GM23248 (cell line): ENCODE measurements at regions not wholly inside any gene's neighbourhood (a gene's known extent, or its start where the extent isn't known, plus 50 kb on each side); places are given as distances from the start of the nearest gene placed in this dataset.

Source experiments
- EZH2 ChIP-seq: fragments of 200-600 bp; sonication (generic); IDR thresholded peaks from 2 replicates; pipeline ENCODE4 v1.6.1; 2018; ENCODE audit warnings: antibody characterized with exemption, mild to moderate bottlenecking; ENCODE audit not compliant: insufficient read depth, poor library complexity, severe bottlenecking
- EZH2phosphoT487 ChIP-seq: fragments of 200-600 bp; sonication (generic); IDR thresholded peaks from 2 replicates; pipeline ENCODE4 v1.6.1; 2018; ENCODE audit warnings: antibody characterized with exemption, moderate library complexity, mild to moderate bottlenecking, low read depth; ENCODE audit not compliant: insufficient read depth

DNA sequence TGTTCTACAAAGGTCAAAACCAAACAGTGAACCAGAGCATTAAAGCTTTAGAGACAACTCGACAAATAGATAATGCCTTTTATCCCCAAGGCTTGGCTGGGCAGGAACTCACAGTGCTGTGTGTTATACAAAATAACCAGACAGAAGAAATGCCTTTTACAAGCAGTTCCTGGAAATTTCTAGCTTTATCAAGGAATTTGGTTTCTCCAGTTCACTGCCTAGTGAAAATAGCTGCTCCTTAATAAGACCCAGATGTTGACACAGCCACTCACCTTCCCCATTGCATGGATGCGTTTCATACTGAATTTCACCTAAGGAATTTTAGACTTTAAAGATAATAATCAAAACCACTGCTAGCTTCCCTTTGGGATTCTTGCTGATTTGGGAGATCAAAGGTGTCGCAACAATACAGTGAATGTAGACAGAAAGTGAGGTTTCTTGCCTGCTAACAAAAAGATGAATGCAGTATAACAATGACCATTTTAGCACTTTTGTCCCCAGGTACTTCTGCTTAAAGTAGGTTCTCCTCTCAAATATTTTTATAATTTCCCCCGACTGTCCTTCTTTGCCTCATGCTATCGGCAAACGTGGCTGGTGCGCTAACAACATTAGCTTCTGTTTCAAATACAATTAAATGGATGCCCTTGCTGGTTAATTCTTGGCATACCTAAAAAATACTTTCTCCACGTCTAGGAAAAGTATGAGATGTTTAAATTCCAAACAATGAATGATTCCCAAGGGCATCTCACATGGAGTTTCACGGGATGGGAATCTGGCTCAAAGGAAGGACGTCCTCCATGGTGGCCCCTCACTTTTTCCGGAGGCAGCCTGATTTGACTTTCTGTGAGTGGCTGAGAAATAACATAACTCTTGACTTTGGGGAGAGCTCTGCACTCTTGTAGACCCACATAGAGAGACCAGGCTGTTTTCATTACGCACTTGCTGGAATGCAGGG lies 162.4 kb downstream of the C12orf75 start:
- no peak for TF ChIP-seq EZH2
- TF ChIP-seq EZH2phosphoT487 = no peak
